Fibroblast of mammary gland (primary cell): ENCODE measurements at regions not wholly inside any gene's neighbourhood (a gene's known extent, or its start where the extent isn't known, plus 50 kb on each side); places are given as distances from the start of the nearest gene placed in this dataset.

ENCODE experiments used
- DNase-seq: peaks from one replicate; pipeline ENCODE4 v3.0.0-alpha.2; 2010; ENCODE audit warnings: low read depth
- H3K4me3 ChIP-seq: 2 replicates; pipeline ENCODE4 v1.5.1; 2011; ENCODE audit warnings: low read depth, mild to moderate bottlenecking, low read length, moderate library complexity; ENCODE audit not compliant: control insufficient read depth
- TF ChIP-seq, protein P1 (sequence below): conservative IDR thresholded peaks from 2 replicates; pipeline ENCODE4 v1.5.1; 2011; ENCODE audit warnings: low read depth, low read length, inconsistent platforms; ENCODE audit not compliant: control insufficient read depth, insufficient read depth

DNA sequence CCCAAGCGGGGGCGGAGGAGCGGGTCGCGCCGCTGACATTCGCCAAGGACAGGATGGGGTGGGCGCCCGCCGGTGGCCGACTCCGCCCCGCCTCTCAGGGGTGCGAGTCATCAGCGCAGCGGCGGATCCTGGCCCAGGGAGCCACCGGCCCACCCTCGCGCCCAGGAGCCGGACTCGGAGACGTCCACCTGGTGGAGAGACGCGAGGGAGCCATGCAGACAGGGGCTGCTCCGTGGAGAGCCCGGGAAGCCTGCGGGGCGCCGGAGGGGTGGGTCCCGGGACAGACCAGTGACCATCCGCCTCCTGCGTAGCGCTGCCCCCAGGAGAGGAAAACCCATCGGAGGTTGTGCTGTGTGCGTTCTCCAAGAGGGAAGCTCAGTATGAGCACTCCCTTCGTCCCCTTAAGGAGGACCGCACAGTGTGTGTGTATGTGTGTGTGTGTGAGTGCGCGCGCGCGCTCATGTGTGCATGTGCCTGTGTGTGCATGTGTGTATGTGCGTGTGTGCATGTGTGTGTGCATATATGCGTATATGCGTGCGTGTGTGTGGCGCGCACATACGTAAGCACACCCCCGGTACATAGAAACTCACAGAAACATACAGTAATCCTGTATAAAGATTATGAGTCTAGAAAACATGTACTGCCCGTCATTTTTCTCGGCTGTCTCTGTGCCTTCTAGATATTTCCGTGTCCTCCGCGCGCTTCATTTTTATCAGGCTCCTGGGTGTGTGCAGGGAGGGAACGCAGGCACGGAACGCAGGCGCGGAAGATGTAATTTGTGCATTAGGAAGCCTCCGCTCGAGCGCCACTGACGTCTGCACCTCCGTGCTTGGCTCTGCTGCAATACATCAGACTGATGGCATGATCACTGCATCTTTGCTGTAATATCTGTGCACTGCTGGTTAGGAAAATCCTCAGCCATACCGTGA lies 158.9 kb downstream of the TBXT start:
- TF ChIP-seq, protein P1, sequence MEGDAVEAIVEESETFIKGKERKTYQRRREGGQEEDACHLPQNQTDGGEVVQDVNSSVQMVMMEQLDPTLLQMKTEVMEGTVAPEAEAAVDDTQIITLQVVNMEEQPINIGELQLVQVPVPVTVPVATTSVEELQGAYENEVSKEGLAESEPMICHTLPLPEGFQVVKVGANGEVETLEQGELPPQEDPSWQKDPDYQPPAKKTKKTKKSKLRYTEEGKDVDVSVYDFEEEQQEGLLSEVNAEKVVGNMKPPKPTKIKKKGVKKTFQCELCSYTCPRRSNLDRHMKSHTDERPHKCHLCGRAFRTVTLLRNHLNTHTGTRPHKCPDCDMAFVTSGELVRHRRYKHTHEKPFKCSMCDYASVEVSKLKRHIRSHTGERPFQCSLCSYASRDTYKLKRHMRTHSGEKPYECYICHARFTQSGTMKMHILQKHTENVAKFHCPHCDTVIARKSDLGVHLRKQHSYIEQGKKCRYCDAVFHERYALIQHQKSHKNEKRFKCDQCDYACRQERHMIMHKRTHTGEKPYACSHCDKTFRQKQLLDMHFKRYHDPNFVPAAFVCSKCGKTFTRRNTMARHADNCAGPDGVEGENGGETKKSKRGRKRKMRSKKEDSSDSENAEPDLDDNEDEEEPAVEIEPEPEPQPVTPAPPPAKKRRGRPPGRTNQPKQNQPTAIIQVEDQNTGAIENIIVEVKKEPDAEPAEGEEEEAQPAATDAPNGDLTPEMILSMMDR = no peak
- DNase-seq = peak; percentile 73
- peak overlapping the region; percentile 29 for H3K4me3 ChIP-seq

DNA sequence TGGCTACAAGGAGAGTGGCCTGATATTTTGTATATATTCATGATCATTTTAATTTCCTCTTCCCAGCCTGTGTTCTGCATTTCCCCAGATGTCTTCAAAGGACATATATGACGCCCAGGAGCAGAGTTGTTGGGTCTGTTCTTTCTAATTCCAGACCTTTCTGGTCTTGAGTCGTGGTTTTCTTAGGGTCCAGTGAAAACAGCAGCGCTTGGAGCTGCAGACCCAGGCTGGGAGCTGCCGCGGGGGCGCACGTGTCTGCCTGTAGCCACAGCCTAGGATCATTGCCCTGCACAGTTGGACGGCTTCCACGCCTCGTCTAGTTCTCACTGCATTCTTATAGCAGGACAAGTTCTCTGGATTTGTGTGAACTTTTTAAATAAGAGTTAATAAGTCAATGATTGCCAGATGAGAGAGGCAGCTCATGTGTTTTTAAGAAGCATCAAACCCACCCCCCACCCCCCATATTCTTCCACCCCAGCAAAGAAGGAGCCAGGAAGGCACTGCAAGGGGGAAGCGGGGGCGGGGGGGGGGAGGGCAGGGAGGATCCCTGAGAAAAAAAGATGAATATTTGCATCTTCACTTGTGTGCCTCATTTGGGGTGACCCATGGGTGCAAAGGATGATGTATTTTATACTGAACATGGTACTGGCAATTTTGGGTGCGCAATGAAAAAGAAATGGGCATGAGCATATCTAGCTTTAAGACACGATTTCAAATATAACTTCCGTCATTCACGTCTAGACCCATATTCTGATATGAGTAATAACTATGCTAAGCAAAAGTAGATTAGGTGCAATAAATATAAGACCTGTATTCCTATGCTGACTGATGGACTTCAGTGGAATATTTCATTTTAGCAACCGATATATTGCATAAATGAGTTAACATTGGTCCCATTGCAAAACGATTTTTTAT lies 160.0 kb downstream of the TBXT start:
- H3K4me3 ChIP-seq = no peak overlapping the region
- peak; percentile 78 for DNase-seq
- TF ChIP-seq, protein P1 = no peak

DNA sequence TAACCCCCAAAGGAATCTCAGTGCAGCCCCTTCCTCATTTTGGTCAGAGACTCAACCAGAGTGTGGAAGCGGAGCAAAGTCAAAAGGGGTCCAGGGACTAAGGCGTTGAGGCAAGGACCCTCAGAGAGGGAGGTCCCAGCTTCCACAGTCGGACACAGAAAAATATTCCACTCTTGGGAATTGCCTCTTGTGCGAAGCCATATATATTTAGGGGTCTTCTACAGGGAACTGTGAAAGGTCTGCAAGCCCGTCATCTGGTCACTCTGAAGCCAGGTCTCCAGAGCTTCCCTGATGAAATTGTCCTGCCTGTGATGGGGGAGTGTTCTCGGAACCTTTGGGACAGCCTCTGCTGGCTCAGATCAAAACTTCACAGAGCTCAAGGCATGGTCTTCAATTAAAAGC lies 160.8 kb downstream of the TBXT start:
- H3K4me3 ChIP-seq = no peak overlapping the region
- DNase-seq = peak; percentile 10
- TF ChIP-seq, protein P1 = no peak

DNA sequence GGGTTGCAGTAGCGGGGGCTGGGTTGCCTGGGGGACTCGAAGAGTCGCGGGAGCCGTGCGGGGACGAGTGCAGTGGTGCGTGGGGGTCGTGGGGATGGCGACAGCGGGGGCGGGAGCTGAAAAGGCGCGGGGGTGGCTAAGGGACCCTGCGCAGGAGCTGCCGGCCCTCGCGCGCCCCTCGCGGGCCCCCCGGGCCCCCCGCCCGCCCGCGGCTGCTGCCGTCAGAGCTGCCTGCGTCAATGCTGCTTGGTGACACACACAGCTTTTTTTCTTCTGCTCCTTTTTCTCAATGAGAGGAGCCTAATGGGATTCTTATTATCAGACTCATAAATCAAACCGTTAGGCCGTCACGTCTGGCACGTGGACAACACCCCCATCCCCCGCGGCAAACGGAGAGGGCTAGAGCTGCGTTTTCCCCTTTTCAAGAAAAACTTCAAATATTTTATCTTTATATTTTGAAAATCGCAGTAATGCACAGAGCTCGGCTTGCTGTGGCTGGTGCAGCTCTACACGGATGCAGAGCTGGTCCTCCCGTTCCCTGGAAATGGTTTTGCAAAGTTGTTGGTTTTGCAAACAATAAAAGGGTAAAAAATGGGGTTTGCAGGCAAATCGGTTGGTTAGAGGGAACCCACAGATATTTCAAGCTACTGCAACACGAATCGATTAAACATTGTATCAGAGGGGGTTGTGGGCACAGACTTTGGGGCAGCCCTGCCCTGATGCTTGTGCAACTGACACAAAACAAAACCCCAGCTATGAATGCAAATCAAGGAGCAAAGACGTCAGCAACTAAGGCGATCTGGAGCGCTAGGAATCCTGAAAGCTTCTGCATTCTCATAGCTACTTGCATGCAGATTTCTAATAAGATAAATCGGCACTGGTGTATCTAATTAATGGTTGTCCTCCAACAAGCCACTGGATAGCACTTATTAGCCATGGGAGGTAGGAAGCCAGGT lies 161.4 kb downstream of the TBXT start:
- TF ChIP-seq, protein P1 = no peak
- peak overlapping the region; percentile 13 for H3K4me3 ChIP-seq
- DNase-seq = peak; percentile 80

DNA sequence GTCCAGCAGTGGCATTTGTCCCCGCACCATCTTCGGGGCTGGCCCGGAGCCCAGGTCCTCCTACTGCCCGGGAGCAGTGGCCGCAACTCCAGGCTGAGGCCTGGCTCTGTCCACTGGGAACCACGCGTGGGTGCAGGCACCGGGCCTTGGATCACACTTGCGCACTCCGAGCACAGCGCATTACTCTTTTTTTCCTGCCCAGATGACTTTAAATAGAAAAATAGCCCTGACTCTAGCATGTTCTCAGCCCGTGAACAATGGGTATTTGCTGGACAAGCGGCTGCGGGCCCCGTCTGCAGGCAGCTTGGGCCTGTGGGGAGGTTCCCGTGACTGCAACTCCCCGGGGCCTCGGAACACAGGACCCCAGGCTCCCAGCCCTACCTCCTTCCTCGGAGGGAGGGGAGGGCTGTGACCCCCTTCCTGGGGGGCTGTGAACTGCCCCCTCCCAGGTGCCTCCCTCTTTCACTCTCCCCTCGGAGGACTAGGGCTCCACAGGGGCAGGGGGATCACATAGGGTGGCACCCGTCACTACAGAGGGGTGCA lies 162.2 kb downstream of the TBXT start:
- TF ChIP-seq, protein P1 = no peak
- H3K4me3 ChIP-seq = peak overlapping the region; percentile 2
- DNase-seq = peak; percentile 42
